ENCODE measurements at regions not wholly inside any gene's neighbourhood (a gene's known extent, or its start where the extent isn't known, plus 50 kb on each side); places are given as distances from the start of the nearest gene placed in this dataset.

DNA sequence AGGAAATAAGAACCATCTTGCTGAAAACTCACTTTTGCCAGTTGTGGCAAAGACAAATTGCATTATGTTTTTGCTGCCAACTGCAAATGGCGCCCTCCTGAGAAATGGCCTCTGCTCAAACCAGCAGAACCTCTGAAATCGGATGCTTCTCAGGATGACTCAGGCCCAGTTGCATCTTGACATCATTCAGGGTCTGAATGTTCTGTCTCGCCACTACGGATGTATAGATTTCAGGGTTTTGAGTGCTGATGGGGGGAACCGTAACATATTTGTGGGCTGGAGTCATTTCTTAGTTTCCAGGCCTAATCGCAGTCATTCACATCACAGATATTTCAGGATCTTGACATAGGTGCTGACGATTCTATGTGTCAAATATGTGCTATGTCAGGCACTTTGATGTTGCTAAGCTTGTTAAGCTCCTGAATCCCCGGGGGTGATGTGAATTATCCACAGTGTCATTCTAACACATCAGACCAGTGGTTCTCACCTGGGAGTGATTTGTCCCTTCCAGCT lies 207.1 kb downstream of the NFATC2 start:
- DNase-seq, result no peak

DNA sequence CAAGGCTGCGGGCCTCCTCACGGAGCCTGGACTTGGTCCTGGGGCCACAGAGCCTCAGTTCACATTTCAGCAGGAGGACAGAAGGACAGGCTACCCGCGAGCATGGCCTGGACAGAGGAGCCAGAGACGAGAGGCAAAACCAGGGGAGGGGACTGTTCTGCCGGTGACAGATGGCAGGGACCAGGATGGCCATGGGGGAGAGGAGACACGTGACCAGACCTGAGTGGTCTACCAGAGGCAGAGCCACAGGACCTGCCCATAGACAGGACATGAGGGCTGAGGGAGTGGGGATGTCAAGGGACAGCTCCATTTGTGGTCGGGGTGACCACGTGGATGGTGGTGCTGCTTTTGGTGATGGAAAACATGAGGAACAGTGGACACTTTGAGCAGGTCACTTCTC lies 207.9 kb downstream of the NFATC2 start:
- DNase-seq, result no peak

DNA sequence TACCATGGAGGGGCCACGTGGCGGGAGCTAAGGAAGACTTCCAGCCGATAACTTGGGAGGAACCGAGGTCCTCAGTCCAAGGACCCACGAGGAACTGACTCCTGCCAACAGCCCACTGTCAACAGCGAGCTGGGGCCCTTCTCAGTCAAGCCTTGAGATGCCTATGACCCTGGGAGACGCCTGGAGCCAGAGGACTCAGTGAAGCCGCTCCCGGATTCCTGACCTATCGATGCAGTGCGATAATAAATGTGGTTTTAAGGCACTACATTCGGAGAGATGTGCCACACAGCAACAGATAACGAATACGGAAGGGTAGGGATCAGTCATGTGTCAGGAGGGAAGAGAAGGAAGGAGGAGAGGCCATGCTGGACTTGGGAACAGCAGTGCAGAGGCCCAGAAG lies 208.5 kb downstream of the NFATC2 start:
- no peak for DNase-seq

DNA sequence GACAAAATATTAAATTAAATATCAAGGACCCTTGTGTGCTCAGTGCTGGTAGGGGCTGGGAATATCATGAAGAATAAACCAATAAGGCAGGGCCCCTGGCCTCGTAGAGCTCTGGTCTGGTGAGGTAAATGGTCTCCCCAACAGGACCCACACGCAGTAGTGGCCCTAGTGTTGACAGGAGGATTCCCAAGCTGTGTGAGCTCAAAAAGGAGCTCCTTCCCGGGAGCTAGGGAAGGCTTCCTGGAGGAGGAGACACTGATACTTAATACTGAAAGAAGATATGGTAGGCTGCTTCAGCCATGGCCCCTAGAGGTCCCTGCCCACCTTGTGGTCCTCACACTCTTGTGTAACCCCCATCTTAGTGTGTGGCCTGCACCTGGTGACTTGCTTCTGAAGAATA lies 209.1 kb downstream of the NFATC2 start:
- DNase-seq, result no peak

DNA sequence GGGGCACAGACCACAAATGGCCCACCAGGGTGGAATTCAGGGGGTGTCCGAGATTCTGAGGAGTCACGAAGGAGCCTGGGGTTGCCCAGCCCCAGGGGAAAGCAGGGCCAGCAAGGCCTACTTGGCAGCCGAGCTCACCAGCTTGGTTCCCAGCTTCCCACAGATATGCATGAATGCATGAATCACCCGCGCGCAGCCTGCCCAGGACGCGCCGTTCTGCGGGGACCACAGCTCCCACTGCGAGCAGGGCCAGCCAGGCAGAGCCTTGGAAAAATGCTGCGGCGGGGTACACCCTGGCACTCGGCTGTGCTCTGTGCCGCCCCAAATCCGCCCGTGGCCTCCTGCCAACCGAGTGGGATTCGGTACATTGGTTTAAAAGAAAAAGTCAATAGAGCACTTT lies 211.0 kb downstream of the NFATC2 start:
- DNase-seq, result no peak

DNA sequence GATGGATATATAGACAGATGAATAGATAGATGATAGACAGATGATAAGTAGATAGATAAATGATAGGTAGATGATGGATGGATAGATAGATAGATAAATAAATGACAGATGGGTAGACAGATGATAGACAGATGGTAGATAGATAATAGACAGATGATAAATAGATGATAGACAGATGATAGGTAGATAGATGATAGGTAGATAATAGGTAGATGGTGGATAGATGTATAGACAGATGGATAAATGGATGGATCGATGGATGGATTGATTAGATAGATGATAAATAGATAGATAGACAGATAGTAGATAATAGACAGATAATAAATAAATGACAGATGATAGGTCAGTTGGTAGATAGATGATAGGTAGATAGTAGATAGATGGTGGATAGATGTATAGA lies 212.7 kb downstream of the NFATC2 start:
- DNase-seq, result no peak

DNA sequence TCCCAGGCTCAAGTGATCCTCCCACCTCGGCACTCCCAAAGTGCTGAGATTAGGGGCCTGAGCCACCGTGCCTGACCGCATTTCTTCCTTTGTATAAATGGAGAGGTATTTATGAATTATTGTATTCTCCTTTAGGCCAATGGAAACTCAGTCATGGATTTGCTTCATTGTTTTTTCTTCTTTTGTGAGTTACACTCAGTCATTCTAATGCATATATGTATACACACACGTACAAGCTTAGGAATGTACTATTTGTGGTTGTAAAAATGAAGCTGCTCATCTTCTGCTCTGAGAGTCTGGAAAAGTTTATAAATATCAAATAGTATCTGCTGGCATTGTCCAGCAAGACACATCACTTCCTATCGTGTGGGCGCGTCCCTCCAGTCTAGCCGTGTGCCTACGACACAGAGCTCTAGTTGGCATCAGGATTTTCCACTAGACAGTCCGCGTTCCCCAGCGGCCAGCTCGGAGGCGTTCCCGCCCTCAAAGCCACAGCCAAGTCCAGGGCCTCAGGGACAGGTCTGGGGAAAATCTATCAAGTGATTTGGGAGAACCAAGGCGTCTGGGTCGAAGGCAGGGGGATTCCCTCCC lies 215.2 kb downstream of the NFATC2 start:
- DNase-seq, result no peak

DNA sequence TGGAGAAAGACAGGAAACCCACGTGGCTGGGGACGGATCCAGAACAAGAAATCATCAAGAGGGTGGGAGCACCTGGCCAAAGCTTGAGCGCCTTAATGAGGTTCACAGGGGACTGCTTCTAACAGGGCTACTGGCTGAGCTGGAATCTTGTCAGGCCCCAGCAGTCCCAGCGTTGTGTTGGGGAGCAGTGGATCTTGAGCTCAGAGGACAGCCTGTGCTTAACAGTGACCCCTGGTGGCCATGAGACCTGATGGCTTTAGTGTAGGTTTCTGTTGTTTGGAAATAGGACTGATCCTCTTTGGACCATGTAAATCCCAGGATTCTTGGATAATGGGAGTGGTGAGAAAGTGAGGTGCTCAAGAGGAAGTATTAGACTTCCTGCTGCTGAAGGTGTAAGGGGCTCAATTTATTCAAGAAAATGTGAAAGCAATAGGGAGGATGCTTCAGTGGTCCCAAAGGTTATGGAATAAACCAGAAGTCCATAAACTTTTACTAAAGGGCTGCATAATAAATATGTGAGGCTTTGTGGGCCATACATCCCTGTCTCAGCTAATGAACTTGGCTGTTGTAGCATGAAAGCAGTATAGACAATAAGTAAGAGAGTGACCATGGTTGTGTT lies 216.2 kb downstream of the NFATC2 start:
- no peak for DNase-seq

DNA sequence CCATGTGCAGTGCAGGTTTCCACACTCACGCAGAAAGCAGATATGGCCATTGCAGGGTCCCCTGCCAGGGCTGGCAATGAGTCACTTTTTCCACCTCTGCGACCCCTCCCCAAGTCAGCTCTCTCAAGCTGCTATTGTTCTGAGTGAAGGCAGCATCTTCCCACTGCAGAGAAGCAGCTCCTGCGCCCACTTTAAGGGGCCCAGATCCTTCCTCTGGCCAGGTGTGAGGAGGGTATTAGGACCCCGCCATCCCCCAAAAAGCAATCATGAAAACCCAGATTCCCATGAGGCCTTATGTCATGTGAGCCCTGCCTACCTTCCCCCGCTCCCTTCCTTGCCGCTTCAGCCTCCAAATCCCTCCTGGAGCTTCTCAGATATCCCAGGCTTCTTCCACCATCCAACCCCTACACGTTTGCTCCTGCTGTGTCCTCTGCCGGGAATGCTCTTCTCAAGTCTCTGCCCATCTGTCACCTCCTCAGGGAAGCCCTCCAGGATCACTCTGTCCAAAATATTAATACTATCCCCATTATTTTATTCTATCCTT lies 220.3 kb downstream of the NFATC2 start:
- no peak for DNase-seq

DNA sequence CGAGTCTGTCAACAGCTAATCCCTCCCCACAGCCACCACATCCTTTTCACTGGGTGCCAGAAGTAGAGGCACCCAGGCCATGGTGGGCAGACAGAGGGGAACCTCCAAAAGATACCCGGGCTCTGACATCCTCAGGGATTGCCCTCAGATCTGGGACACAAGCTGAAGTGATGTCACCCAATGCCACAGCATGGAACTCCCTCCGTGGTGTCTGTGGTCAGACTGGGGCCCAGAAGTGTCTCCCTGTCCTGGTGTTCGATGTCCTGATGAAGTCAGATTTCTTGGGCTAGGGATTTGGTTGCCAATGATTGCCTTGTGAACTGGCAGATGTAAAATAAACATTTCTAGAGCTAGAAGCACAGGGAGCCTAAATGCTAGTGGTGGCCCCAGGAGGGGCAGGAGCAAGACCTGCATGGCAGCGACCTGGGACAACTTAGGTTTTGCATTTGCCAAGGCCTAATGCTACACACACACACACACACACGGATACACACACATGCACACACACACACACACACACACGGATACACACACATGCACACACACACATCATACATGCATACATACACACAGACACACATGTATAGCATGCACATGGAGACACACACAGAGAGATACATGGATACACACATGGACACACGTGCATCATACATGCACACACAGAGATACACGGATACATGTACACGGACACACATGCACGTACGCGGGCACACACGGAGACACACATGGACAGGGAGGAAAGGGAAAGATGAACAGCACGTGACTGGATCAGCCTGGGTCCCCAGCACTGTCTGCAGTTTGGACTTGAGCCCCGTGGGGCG lies 221.0 kb downstream of the NFATC2 start:
- DNase-seq, result no peak

DNA sequence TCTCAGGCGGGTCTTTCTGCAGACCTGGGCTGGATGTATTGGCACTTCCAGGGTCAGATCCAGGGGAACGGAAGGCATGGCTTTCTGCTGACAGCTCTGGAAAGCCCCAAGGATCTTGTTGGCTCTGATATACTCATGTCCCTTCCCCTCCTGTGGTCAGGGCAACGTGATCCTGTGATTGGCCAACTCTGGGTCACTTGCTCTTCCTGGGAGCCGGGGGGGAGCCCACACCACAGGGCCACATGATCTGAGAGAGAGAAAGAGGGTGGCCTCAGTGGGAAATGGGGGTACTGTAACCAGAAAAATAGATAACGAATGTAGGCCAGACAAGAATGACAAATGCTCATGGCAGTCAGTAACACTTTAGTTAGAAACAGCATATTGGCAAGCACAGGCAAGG lies 223.0 kb downstream of the NFATC2 start:
- DNase-seq, result no peak

DNA sequence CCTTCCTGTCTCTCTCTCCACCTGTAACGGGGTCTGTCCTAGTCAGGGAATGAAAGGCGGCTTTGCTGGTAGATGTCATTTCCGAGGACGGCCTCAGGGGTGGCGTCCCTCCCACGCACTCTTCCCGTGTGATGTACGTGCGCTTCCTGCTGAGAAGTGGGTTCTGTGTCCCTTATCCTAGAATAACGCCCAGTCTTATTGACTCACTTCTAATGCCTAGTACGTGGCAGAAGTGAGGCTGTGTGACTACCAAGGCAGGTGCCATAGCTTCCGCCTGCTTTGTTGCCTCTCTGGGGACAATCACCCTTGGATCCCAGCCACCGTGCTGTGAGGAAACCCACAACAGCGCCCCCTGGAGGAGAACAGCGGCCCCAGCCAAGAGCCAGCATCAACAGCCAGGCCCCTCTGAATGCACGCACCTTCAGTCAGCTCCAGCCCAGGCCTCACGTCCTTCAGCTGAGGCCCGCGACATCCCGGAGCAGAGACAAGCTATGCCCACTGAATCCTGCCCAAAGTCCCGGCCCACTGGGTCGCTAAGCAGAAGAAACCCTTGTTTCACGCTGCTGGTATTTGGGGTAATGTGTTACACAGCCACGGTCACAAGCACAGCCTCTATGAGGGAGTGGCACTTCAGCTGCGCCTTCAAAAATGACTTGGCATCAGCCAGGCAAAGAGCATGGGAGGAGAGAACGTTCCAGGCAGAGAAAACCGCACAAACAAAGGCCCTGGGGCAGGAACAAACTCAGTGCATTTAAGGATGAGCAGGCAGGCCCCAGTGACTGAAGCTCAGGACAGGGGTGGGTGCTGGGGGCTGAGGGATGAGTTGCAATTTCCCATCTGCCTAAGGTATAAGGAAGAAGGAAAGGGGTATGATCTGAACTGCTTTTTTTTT lies 224.2 kb downstream of the NFATC2 start:
- DNase-seq, result peak; percentile 3

DNA sequence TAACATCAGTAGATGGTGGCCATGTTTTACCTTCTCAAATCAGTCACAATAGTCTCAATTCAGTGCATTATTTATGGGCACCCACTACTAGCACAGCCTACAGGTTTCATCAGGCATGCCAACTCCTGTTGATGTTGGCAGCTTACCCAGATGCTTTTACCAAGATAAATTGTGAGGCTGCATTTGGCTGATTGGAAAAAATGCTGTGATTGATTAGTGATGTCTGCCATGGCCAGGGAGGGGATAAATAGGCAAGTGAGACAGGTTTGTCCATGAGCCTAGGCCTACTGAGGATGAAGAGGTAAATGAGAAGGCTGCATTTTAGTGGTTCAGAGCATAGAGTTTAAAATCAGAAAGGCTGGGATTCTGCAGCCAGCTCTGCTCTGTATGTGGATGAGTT lies 227.1 kb downstream of the NFATC2 start:
- DNase-seq, result no peak

DNA sequence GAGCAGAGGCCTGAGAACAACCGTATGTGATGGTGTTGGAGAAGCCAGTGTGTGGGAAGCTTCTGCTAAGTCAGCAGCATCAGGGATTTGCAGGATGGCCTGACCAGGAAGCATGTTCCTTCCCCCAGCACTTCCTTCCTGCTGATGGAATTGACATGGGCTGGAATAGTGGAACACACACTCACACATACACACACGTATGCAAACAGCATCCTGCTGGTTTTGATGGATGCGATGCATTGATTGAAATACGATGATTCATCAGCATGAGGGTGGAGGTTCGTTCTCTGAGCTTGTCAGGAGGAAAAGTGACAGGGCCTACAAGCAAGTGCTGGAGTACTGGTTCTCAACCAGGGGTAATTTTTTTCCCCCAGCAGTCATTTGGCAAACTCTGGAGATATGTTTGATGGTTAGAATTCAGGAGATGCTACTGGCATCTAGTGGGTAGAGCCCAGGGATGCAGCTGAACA lies 229.1 kb downstream of the NFATC2 start:
- DNase-seq, result no peak

DNA sequence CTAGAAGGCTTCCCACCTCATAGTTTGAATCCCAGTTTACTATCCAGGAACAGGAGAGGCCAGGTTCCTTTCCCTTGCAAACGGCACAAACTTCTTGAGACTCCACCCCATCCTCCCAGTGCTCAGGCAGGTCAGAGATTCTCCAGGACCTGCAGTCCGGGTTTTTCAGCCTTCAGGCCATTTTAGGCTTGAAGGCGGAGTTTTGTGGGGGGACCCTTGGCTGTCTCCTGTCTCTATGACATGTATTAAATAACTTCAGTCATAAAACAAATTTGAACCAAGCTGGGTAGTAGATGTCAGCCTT lies 230.1 kb downstream of the NFATC2 start:
- DNase-seq, result no peak

DNA sequence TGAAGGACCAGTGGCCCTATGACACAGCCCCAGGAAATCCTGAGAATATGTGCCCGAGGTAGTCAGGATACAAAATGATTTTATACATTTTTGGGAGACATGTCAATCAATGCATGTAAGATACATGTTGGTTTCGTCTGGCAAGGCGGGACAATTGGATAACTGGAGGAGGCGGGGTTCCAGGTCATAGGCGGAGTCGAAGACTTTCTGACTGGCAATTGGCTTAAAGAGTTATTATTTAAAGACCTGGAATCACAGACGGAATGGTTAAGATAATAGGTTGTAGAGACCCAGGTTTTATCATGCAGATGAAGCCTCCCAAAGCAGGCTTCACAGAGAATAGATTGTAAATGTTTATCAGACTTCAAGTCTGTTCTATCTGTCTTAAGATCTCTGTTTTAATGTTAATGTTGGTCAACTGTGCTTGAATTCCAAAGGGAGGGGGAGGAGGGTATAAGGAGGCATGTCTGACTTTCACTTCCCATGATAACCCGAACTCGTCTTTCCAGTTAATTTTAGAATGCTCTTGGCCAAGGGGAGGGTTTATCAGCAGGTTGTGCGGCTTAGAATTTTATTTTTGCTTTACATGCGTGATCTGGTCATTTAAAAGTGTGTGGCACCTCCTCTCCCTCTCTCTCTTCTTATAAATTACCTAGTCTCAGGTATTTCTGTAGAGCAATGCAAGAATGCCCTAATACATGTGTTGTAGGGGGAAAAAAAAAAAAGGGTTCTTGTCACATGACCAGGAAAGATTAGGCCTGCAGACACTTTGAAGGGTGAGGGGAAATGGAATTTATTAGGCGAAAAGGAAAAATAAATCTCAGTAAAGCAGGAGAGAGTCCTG lies 230.7 kb downstream of the NFATC2 start:
- no peak for DNase-seq

DNA sequence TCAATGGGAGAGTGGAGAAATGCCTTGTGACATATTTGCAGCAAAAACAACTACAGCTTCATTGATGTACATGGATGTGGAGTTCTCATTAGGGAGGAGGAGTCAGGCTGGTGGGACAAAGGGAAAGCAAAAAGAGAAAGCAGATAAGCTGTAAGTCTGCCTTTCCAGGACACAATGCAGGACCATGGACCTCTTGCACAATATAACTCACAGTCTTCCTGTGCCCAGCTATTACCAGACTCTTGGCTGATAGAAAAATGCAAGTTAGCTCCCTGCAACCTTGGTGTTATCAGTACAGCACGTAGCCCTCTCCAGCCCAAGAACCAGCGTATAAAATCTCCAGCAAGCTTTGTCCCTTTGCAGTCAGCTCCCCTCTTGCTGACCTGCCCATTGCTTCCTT lies 232.3 kb downstream of the NFATC2 start:
- no peak for DNase-seq

DNA sequence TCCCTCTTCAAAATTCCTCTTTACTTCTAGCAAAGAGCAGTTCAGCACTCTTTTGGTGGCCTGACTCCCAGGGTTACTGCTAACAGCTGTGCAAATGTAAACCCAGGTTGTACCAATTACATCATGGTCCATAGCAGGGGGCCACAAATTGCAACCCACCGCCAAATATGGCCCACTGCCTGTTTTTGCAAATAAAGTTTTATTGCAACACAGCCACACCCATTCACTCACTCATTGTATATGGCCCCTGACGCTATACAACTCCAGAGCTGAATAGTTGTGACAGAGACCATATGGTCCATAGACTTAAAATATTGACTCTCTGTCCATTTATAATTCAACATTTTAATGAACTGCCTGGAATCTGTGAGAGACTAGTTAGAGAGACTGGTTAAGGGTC lies 233.4 kb downstream of the NFATC2 start:
- no peak for DNase-seq

DNA sequence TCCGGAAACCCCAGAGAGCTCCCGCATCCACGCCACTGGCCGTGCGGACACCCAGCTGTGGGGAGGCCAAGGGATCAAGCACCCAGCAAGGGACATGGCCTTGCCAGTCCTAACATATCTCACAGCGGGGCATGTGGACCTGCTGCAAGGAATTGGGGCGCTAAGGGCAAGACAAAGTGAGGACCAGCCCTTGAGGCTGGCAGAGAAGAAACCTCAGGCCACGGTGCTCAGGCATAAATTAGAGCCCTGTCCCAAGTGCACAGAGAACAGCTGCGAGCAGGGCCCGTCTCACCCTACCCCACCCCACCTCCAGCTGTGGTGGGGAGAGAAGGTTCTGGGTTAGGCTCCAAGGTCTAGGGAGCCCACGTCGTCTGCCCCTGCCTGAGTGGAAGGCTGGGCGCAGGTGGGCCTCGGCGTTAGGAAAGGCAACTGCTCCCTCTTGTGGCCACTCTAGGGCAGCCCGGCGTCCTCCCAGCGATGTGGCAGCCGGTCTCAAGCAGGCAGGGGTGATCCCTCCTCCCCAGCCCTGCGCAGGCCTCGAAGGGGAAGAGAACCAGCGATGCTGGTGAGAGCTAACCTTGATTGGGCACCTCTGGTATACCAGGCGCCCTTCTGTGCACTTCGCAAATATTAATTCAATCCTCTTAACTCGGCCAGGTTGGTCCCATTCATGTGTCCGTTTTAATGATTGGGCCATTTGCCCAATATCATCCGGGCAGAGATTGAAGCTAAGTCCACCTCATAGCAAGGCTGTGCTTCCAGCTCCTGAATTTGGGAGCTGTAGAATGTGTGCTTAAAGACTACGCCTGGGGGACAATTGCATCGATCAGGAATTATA lies 235.8 kb downstream of the NFATC2 start:
- peak; percentile 44 for DNase-seq

DNA sequence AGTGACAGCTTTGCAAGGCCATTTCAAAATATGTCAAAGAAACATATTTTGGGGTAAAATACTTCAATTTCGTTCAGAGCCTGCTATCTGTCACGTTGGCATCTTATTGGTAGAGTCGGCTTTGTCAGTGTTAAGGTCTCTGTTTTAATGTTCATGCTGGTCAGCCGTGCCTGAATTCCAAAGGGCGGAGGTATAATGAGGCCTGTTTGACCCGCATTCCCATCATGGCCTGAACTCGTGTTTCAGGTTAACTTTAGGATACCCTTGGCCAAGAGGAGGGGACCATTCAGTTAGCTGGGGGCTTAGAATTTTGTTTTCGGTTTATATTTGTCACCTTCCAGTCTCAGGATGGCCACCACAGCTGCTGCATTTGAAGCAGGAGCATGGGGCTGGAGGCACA lies 236.4 kb downstream of the NFATC2 start:
- DNase-seq, result no peak
